ENCODE measurements at regions not wholly inside any gene's neighbourhood (a gene's known extent, or its start where the extent isn't known, plus 50 kb on each side); places are given as distances from the start of the nearest gene placed in this dataset.

DNA sequence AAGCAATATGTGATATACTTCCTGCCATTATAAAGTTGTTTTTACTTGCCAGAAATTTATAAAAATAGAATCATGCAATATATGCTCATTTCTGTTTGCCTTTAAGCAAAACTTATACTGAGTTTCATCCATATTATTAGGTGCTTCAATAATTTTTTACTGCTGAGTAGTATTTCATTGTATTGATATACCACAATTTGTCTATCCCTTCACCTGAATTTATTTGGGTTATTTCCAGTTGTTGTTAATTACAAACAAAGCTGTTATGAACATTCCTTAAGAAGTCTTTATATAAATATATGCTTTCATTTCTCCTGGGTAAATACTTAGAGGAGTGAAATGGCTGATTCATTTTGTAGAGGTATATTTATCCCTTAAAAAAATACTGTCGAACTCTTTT, 864.1 kb downstream of the HACE1 start:
- TF ChIP-seq POLR2A (IDR thresholded peaks at IDR 0.05) (no peak), CTCF (IDR thresholded peaks at IDR 0.05) (no peak), EP300 (IDR thresholded peaks at IDR 0.05) (no peak)
